HTR-8/SVneo (cell line): ENCODE measurements at regions not wholly inside any gene's neighbourhood (a gene's known extent, or its start where the extent isn't known, plus 50 kb on each side); places are given as distances from the start of the nearest gene placed in this dataset.

Source experiments
- DNase-seq: peaks from one replicate; pipeline ENCODE4 v3.0.0; 2011; ENCODE audit warnings: low spot score, mixed read lengths; ENCODE audit not compliant: insufficient read length
- FAIRE-seq: peaks from 2 replicates; lab custom pipeline; 2011; peaks lifted over from hg19 to GRCh38; lab: Jason Lieb, UNC

GRCh38 chr3:6105187-6105586, 755.7 kb upstream of the GRM7 start:
- DNase-seq (no peak), FAIRE-seq (no peak)

- DNase-seq: no peak
- no peak for FAIRE-seq
Observed at GRCh38 chr3:6108957-6109356, 752.0 kb upstream of the GRM7 start.

DNA sequence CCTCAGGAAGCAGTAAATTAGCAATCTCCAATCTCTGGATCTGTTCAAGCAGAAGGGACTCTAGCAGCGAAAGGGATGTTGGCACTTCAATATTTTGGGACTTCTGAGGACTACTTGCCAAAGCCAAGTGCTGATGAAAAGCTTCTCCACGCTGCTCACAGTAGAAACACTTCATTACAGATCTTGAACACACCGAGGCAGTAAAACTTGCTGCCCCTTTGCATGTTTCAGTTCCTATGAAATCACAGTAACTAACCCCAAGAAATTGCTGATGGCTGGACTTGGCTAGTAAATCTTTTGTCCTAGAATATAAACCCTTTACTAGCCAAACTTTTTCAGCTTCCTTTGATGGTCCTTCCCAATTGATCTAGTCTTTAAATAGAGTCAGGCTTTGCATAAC, 750.5 kb upstream of the GRM7 start:
- DNase-seq (no peak), FAIRE-seq (no peak)

DNA sequence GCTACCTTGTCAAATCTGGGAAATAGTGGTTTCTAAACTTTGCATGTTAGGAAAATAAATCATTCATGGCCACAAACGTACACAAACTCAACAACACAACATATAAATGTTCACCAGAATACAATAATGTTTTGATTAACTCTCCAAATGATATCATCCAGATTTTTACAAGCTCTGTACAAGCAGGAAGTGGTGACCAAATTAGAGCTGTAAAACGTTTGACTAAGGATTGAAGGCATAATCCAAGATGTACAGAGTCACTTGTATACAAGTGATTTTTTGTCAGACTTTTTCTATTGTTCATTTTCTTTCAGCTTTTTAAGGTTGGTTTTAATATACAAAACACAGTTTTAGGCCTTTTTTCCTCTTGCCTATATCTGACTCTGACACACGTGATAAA, 748.4 kb upstream of the GRM7 start:
- no peak for FAIRE-seq
- DNase-seq: no peak

DNA sequence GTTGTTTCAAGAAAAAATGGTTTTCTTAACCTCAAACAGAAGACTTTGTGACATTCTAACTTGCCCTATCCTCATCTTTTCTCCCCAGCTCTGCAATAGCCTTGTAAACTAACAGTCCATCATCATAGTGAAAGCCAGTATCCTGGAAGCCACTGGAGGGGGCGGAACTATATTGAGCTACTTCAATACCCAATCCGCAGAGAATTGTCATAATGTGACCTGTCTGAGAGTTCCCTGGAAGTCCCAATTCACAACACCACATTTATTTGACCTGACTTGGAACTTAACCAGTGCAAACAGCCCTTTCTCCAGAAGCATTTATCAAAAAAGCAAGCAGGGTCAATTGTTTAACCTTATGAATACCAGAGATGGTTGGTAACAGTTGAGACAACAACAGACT, 747.6 kb upstream of the GRM7 start:
- DNase-seq: no peak
- FAIRE-seq: no peak

DNA sequence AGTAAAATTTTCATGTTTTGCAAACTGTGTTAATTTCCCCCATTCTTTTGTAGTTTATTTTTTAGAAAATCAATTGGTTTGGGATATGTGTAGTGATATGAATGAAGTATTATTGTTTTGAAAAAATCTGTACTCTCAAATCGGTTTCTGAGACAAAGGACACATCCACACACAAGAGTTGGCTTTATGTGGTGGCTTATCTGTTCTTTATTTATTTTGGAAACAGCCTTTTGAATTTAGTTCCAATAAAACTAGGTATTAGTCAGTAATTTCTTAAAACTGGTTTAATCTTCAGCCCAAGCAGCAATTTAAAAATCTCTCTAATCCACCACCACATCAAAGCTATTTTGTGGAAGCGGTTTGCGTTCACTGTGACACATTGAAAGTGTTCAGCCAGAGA, 741.5 kb upstream of the GRM7 start:
- DNase-seq (no peak), FAIRE-seq (no peak)

DNA sequence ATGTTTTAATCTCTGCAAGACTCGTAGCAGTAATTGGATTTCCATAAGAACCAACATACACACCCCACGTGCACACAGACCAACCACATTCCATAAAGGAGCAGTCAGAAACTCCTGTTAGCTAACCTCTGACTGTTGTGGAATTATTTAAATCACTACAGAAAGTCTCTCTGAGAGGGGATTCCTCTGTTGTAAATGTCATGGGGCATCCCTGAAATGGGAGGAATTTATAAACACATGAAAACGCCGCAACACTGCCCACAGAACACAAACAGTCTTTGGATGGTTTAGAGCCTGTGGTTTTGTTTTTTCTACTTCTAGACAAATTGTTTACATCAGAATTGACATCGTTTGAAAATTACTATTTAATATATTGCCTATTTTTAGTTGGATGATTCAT, 740.1 kb upstream of the GRM7 start:
- DNase-seq (no peak), FAIRE-seq (no peak)

- no peak for DNase-seq
- FAIRE-seq: no peak
Observed at GRCh38 chr3:6124875-6125274, 736.0 kb upstream of the GRM7 start.

DNA sequence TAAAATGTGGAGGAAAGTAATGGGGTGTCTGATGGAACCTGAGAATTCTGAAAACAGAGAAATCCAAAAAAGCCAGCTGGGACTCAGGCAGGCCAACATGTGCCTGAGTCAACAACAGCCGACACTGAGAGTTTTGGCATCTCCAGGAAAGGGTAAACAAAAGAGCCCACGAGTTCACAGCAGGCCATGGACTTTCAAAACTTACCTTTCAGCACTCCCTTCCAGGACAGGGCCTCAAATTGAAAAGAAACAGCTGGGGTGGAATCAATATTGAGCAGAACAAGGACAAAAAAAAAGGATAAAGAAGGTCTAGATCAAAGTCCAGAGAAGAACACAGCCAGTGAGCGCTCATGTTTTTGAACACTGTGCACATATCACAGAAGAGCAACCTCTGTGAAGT, 735.4 kb upstream of the GRM7 start:
- FAIRE-seq (no peak), DNase-seq (no peak)

- no peak for FAIRE-seq
- DNase-seq: no peak
Observed at GRCh38 chr3:6132684-6133432, 728.1 kb upstream of the GRM7 start.

GRCh38 chr3:6142707-6143106, 718.2 kb upstream of the GRM7 start:
- DNase-seq (no peak), FAIRE-seq (no peak)

GRCh38 chr3:6147883-6148282, 713.0 kb upstream of the GRM7 start:
- FAIRE-seq (no peak), DNase-seq (no peak)

GRCh38 chr3:6155650-6156338, 705.1 kb upstream of the GRM7 start:
- FAIRE-seq: no peak
- DNase-seq: no peak

DNA sequence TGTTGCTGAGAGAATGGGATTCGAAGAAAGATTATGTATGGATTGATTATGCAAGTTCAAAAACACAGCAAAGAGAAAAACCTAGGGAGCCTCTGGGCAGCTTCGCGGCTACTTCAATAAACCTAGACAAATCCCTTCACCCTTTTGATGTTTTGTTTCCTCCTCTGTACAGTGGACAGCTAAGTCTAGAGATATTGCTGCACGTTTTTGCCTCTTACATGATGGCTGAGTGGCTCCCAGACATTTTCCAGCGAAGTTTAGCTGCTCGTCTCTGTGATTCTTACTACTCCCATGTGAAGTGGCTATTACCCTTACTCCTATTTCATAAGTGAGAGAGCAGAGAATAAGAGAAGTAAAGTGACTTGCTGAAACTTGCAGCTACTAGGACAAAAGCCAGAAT, 695.0 kb upstream of the GRM7 start:
- no peak for DNase-seq
- no peak for FAIRE-seq

DNA sequence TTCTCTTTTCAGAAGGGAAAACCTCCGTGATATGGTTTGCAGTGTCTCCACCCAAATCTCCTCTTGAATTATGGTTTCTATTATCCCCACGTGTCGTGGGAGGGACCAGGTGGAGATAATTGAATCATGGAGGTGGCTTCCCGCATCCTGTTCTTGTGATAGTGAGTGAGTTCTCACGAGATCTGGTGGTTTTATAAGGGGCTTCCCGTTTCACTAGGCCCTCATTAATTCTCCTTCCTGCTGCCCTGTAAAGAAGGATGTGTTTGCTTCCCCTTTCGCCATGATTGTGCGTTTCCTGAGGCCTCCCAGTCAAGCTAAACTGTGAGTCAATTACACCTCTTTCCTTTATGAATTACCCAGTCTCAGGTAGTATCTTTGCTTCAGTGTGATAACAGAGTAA, 692.7 kb upstream of the GRM7 start:
- no peak for FAIRE-seq

DNA sequence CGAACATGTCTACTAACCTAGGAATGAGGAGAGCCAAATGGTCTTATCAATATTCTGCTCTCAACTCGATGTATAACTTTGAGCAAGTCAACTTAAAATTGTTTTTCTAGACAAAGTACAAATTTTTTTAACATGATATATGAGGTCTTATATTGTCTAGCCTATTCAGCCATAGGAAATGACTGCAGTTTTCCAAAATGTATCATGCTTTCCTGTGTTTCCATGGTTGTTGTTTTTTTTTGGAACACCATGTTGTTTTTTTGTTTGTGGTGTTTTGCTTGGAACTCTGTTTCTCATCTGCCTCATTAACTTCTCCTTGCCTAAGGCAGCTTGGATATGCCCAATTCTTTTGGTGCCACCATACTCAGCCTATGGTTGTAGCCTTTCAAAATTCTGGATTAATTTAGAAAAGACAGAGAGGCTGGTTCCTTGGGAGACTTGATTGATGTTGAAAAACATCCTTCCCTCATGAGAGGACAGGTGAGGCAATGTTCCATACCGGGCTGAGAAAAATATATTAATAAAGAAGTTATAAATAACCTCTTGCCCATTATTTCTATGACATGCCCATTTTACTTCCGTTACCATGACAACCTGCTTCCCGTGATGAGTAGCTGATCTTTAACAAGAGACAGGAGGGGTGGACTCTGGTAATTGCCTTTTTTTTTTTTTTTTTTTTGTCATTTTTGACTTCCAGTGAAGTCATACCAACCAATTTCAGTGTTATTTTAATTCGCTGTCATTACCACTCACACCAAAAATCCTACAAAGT, 687.9 kb upstream of the GRM7 start:
- FAIRE-seq (no peak), DNase-seq (no peak)

More for the DNA sequence above, 692.7 kb upstream of the GRM7 start:
- DNase-seq: no peak

- no peak for DNase-seq
- no peak for FAIRE-seq
Observed at GRCh38 chr3:6177417-6177816, 683.5 kb upstream of the GRM7 start.

DNA sequence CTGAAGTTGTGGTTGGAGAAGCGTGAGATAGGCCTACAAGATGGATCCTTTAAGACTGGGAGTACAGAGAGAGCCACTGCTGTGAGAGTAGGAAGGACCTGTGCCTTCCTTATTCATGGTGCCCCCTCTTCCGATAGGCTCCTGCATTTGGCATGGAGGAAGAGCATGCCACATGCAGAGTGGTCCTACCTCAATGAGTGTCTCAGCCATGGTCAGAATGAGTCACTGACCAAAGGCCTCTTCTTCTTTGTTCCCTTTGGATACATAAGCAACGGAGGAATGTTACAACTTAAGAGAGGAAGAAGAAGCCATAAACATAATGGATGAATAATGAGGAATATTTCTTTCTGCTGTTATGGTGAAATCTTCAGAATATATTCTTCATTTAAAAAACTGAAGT, 681.2 kb upstream of the GRM7 start:
- no peak for DNase-seq
- no peak for FAIRE-seq

- DNase-seq (no peak), FAIRE-seq (no peak)
Observed at GRCh38 chr3:6180171-6180570, 680.7 kb upstream of the GRM7 start.

DNA sequence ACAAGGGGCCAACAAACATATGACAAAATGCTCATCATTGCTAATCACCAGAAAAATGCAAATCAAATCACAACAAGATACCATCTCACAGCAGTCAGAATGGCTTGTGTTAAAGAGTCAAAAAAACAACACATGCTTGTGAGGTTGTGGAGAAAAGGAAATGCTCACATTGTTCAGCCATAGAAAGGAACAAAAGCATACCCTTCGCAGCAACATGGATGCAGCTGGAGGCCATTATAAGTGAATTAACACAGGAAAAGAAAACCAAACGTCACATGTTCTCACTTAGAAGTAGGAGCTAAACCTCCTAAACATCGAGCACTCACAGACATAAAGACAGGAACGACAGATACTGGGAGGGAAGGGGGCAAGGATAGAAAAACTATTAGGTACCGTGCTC, 678.4 kb upstream of the GRM7 start:
- no peak for FAIRE-seq
- DNase-seq: no peak

DNA sequence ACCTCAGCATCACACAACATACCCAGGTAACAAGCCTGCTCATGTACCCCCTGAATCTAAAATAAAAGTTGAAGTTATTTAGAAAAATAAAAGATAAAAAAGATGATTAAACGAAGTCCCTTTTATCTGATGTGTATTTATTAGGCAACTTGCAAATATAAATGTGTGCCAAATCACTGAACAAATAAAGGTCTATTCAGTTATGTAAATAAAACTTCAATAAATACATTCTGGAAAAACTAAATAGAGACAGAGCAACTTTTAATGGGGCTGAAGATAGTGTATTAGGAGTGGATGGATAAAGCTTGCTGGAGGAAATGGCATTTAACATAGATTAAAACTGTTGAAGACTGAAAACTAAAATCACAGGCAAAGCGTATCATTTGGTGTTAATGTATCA, 678.0 kb upstream of the GRM7 start:
- FAIRE-seq: no peak
- DNase-seq: no peak
